ENCODE measurements at regions not wholly inside any gene's neighbourhood (a gene's known extent, or its start where the extent isn't known, plus 50 kb on each side); places are given as distances from the start of the nearest gene placed in this dataset.

DNA sequence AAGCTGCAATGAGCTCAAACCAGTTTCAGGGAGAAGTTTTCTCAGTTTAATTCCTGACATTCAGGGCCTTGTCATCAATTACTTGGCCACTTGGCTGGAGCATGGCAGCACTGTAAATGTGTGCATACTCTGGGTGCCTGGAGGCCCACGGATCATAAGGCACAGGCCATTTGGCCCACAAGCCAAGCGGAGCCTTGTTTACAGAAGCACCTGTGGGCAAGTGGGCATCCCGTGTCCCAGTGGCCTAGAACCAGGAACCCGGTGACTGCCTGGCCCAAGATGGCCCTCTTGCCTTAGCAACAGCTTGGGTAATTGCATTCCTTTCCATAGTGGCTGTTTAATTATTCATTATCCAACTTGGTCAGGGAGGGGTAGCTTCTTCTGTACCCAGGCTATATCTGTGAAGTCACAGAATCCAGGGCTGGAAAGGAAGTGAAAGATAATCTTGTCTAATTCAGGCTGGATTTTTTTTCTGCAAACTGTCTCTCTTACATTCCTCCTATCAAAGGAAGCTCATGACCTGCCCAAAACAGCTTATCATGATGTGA, 426.4 kb upstream of the ZMIZ1 start:
- intact Hi-C loops (cut with micrococcal nuclease; ENCODE audit: unreplicated experiment), result no loop called here
- H3K27ac ChIP-seq (ENCODE audit: low read depth, low read length, poor library complexity, severe bottlenecking), result no peak overlapping the region
- CTCF ChIA-PET, result no interaction called here
- TF ChIP-seq, protein P1, sequence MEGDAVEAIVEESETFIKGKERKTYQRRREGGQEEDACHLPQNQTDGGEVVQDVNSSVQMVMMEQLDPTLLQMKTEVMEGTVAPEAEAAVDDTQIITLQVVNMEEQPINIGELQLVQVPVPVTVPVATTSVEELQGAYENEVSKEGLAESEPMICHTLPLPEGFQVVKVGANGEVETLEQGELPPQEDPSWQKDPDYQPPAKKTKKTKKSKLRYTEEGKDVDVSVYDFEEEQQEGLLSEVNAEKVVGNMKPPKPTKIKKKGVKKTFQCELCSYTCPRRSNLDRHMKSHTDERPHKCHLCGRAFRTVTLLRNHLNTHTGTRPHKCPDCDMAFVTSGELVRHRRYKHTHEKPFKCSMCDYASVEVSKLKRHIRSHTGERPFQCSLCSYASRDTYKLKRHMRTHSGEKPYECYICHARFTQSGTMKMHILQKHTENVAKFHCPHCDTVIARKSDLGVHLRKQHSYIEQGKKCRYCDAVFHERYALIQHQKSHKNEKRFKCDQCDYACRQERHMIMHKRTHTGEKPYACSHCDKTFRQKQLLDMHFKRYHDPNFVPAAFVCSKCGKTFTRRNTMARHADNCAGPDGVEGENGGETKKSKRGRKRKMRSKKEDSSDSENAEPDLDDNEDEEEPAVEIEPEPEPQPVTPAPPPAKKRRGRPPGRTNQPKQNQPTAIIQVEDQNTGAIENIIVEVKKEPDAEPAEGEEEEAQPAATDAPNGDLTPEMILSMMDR (conservative IDR thresholded peaks at IDR 0.05; ENCODE audit: low read depth, low read length), result no peak
- no peak for TF ChIP-seq EZH2 (IDR thresholded peaks at IDR 0.05; ENCODE audit: borderline replicate concordance, low read depth, low read length, poor library complexity, severe bottlenecking)
- no peaks in the 10 kb centered on the region for H3K9me3 ChIP-seq (ENCODE audit: low read depth, low read length, poor library complexity, severe bottlenecking)
- H3K27me3 ChIP-seq (replicated peaks; ENCODE audit: insufficient read depth, low read depth, low read length, poor library complexity), result no peaks in the 10 kb centered on the region
- DNase-seq (ENCODE audit: low spot score), result no peak
- H3K36me3 ChIP-seq (ENCODE audit: insufficient read depth, low read length, poor library complexity, severe bottlenecking), result no peaks in the 10 kb centered on the region
- no peaks in the 10 kb centered on the region for H3K4me1 ChIP-seq (ENCODE audit: insufficient read depth, low read length, poor library complexity, severe bottlenecking)
- no peak overlapping the region for H3K4me3 ChIP-seq (ENCODE audit: low read depth, low read length, poor library complexity, severe bottlenecking)
- POLR2A ChIA-PET (ENCODE audit: low non-redundant PET), result no interaction called here
- no TSS peak for BruUV-seq (replicated peaks)

DNA sequence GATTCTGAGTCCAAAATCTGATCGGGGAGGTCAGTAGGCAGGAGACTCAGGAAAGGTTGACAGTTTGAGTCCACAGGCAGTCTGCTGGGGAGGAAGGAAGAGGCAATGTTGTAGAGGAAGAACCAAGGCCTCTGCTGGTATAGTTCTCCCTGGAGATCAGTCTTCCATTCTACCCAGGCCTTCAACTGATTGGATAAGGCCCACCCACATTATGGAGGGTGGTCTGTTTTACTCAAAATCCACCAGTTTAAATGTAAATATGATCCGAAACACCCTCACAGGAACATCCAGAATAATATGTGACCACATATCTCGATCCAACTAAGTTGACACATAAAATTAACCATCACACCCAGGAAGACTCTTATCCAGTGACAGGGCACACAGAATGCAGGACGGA, 425.3 kb upstream of the ZMIZ1 start:
- ChIA-PET POLR2A (ENCODE audit: low non-redundant PET) (no interaction called here), CTCF (no interaction called here)
- no peak overlapping the region for H3K4me3 ChIP-seq (ENCODE audit: low read depth, low read length, poor library complexity, severe bottlenecking)
- DNase-seq (ENCODE audit: low spot score), result no peak
- no peak overlapping the region for H3K27ac ChIP-seq (ENCODE audit: low read depth, low read length, poor library complexity, severe bottlenecking)
- H3K4me1 ChIP-seq (ENCODE audit: insufficient read depth, low read length, poor library complexity, severe bottlenecking), result no peaks in the 10 kb centered on the region
- BruUV-seq (replicated peaks), result no TSS peak
- no peak for TF ChIP-seq EZH2 (IDR thresholded peaks at IDR 0.05; ENCODE audit: borderline replicate concordance, low read depth, low read length, poor library complexity, severe bottlenecking)
- TF ChIP-seq, protein P1 (conservative IDR thresholded peaks at IDR 0.05; ENCODE audit: low read depth, low read length), result no peak
- H3K9me3 ChIP-seq (ENCODE audit: low read depth, low read length, poor library complexity, severe bottlenecking), result no peaks in the 10 kb centered on the region
- no peaks in the 10 kb centered on the region for H3K36me3 ChIP-seq (ENCODE audit: insufficient read depth, low read length, poor library complexity, severe bottlenecking)
- H3K27me3 ChIP-seq (replicated peaks; ENCODE audit: insufficient read depth, low read depth, low read length, poor library complexity), result no peaks in the 10 kb centered on the region
- intact Hi-C loops (cut with micrococcal nuclease; ENCODE audit: unreplicated experiment), result no loop called here

DNA sequence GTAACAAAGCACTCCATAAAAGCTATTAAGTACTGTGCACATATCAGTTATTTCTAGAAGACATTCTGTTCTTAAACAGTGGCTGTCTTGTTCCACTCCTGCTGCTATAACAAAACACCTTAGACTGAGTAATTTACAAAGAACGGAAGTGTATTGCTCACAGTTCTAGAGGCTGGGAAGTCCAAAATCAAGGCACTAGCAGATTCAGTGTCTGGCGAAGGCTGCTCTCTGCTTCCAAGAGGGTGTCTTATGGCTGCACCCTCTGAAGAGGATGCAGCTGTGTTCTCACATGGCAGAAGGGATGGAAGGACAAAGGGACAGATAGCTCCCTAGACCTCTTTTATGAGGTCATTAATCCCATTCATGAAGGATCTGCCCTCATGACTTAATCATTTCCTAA, 424.2 kb upstream of the ZMIZ1 start:
- Histone ChIP-seq H3K36me3 (ENCODE audit: insufficient read depth, low read length, poor library complexity, severe bottlenecking) (no peaks in the 10 kb centered on the region), H3K4me3 (ENCODE audit: low read depth, low read length, poor library complexity, severe bottlenecking) (no peak overlapping the region), H3K4me1 (ENCODE audit: insufficient read depth, low read length, poor library complexity, severe bottlenecking) (no peaks in the 10 kb centered on the region), H3K27ac (ENCODE audit: low read depth, low read length, poor library complexity, severe bottlenecking) (no peak overlapping the region), H3K9me3 (ENCODE audit: low read depth, low read length, poor library complexity, severe bottlenecking) (no peaks in the 10 kb centered on the region), H3K27me3 (replicated peaks; ENCODE audit: insufficient read depth, low read depth, low read length, poor library complexity) (peaks cover 3% of the 10 kb centered on the region)
- ChIA-PET CTCF (no interaction called here), POLR2A (ENCODE audit: low non-redundant PET) (no interaction called here)
- intact Hi-C loops (cut with micrococcal nuclease; ENCODE audit: unreplicated experiment), result no loop called here
- no TSS peak for BruUV-seq (replicated peaks)
- no peak for TF ChIP-seq EZH2 (IDR thresholded peaks at IDR 0.05; ENCODE audit: borderline replicate concordance, low read depth, low read length, poor library complexity, severe bottlenecking)
- TF ChIP-seq, protein P1 (conservative IDR thresholded peaks at IDR 0.05; ENCODE audit: low read depth, low read length), result no peak
- DNase-seq (ENCODE audit: low spot score), result no peak
